ENCODE measurements at regions not wholly inside any gene's neighbourhood (a gene's known extent, or its start where the extent isn't known, plus 50 kb on each side); places are given as distances from the start of the nearest gene placed in this dataset.

DNA sequence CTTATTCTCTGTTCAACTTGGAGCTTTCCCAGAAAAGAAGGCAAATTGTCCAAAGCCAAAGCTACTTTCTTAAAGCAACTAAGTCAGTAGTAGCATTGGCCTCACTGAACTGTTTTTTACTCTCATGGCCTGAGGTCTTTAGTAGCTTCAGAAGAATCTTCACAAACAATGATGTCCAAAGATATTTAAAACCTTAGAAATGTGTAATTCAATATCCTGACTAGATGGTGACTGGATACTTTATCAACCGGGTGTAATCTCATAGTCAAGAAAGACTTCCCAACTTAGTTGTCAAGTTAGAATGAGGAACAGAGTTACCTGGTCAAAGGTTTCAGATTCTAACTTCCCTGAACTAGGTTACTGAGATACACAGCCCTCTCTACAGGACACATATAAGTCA, 226.3 kb upstream of the ARHGEF26 start:
- Histone ChIP-seq H3K4me2 (ENCODE audit: insufficient read depth, low read length) (no peak overlapping the region), H3K79me2 (ENCODE audit: control insufficient read depth, insufficient read depth, low read length) (no peaks in the 10 kb centered on the region), H3K36me3 (ENCODE audit: control insufficient read depth in 2 of 2, extremely low read depth in 1 of 2, insufficient read depth in 2 of 2, low read length in 2 of 2) (no peaks in the 10 kb centered on the region), H3K27me3 (ENCODE audit: control insufficient read depth in 2 of 2, insufficient read depth in 2 of 2, low read length in 2 of 2) (no peaks in the 10 kb centered on the region), H4K20me1 (replicated peaks; ENCODE audit: control insufficient read depth, extremely low read depth, insufficient read depth, low read length) (no peaks in the 10 kb centered on the region), H3K27ac (ENCODE audit: insufficient read depth, low read depth, low read length) (no peak overlapping the region), H3K4me1 (ENCODE audit: control insufficient read depth, extremely low read depth, insufficient read depth, low read length) (peaks cover 8% of the 10 kb centered on the region), H2AFZ (ENCODE audit: low read depth, low read length) (no peak overlapping the region), H3K4me3 (replicated peaks in 1 of 3; ENCODE audit: insufficient read depth in 1 of 3, low read depth in 1 of 3, low read length in 3 of 3) (no peak overlapping the region), H3K9ac (replicated peaks; ENCODE audit: extremely low read depth, insufficient read depth, low read length) (no peak overlapping the region), H3K9me1 (replicated peaks; ENCODE audit: control insufficient read depth, extremely low read depth, insufficient read depth, low read length) (no peaks in the 10 kb centered on the region), H3K9me3 (replicated peaks; ENCODE audit: control insufficient read depth, insufficient read depth, low read length) (no peaks in the 10 kb centered on the region)
- TF ChIP-seq FOS (IDR thresholded peaks at IDR 0.05; ENCODE audit: borderline replicate concordance, insufficient read depth, low read length) (no peak), MYC (IDR thresholded peaks at IDR 0.05; ENCODE audit: low read depth, low read length) (no peak), GATA2 (IDR thresholded peaks at IDR 0.05; ENCODE audit: insufficient read depth, insufficient read length, low read depth, low read length) (no peak), JUN (IDR thresholded peaks at IDR 0.05; ENCODE audit: borderline replicate concordance, insufficient read depth, insufficient read length, low read depth) (no peak), POLR2AphosphoS5 (IDR thresholded peaks at IDR 0.05; ENCODE audit: insufficient read depth, low read depth, low read length) (no peak), EZH2 (IDR thresholded peaks at IDR 0.05; ENCODE audit: borderline replicate concordance, low read depth, low read length, severe bottlenecking) (no peak), POLR2A (IDR thresholded peaks at IDR 0.05; ENCODE audit: low read depth, low read length) (no peak)
- TF ChIP-seq, protein P1, sequence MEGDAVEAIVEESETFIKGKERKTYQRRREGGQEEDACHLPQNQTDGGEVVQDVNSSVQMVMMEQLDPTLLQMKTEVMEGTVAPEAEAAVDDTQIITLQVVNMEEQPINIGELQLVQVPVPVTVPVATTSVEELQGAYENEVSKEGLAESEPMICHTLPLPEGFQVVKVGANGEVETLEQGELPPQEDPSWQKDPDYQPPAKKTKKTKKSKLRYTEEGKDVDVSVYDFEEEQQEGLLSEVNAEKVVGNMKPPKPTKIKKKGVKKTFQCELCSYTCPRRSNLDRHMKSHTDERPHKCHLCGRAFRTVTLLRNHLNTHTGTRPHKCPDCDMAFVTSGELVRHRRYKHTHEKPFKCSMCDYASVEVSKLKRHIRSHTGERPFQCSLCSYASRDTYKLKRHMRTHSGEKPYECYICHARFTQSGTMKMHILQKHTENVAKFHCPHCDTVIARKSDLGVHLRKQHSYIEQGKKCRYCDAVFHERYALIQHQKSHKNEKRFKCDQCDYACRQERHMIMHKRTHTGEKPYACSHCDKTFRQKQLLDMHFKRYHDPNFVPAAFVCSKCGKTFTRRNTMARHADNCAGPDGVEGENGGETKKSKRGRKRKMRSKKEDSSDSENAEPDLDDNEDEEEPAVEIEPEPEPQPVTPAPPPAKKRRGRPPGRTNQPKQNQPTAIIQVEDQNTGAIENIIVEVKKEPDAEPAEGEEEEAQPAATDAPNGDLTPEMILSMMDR (IDR thresholded peaks at IDR 0.05; ENCODE audit: extremely low read depth in 1 of 2, insufficient read depth in 1 of 2, low read depth in 1 of 2, low read length in 2 of 2), result no peak
- TF ChIP-seq, protein P2, sequence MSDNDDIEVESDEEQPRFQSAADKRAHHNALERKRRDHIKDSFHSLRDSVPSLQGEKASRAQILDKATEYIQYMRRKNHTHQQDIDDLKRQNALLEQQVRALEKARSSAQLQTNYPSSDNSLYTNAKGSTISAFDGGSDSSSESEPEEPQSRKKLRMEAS (IDR thresholded peaks at IDR 0.05; ENCODE audit: insufficient read depth, insufficient read length), result no peak
- ChIA-PET CTCF (interaction anchor here (1.2 to 1.4 kb wide), 2 partner anchors 9 kb away, joined by 3 to 5 read pairs; no protein-coding TSS in a partner anchor), POLR2A (no interaction called here)
- intact Hi-C loops (cut with micrococcal nuclease), result loop anchor here (10.0 kb wide), 1 partner anchor 730 kb away; the partner anchor contains the start of gene RAP2B
- dilution Hi-C loops (cut with MboI; ENCODE audit: extremely low pct_ligation_motif_present, low sequenced_read_pairs), result no loop called here
- BruUV-seq (replicated peaks), result no TSS peak
- DNase-seq (ENCODE audit: low read depth, low spot score) (no peak), FAIRE-seq (no peak)
